HG02610 (cell line): ENCODE measurements at regions not wholly inside any gene's neighbourhood (a gene's known extent, or its start where the extent isn't known, plus 50 kb on each side); places are given as distances from the start of the nearest gene placed in this dataset.

Experiments
- ATAC-seq: cut with Tn5 transposase; IDR thresholded peaks from one replicate; pipeline ENCODE4 v1.9.1; 2021; ENCODE audit warnings: mild to moderate bottlenecking, moderate library complexity; ENCODE audit not compliant: unreplicated experiment

DNA sequence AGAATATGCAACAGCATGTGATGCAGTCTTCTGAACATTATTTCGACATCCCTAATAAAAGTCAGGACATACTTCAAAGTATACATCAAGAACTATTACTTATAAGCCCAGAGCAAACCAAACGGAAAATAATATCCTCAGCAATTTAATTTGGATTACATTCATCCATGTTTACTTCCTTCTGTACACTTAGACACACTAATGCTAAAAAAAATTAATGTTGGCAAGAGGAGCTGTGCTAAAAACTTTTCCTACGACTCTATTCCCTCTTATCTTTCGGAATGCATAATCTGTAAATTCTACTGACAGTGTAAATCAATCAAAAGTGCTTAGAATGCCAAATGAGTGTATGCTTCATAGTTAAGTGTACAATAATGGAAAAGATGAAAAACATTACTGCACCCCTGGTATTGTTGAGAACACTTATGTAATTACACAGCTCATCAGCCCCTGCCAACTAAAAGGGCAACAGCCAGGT lies 301.2 kb upstream of the HSF2 start:
- ATAC-seq: no peak

DNA sequence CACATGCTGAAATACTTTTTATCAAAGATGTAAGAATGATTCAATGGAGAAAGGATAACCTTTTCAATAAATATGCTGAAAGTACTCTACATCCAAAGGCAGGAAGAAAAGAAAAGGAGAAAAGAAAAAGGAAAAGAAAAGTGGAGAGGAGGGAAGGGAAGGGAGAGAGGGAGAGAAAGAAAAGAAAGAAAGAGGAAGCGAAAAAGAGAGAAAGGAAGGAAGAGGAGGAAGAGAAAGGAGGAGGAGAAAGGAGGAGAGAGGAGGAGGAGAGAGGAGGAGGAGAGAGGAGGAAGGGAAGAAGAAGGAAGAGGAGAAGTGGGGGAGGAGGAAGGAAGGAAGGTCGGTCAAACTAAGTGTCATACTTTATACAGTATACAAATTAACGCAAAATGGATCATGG lies 297.4 kb upstream of the HSF2 start:
- ATAC-seq: no peak

DNA sequence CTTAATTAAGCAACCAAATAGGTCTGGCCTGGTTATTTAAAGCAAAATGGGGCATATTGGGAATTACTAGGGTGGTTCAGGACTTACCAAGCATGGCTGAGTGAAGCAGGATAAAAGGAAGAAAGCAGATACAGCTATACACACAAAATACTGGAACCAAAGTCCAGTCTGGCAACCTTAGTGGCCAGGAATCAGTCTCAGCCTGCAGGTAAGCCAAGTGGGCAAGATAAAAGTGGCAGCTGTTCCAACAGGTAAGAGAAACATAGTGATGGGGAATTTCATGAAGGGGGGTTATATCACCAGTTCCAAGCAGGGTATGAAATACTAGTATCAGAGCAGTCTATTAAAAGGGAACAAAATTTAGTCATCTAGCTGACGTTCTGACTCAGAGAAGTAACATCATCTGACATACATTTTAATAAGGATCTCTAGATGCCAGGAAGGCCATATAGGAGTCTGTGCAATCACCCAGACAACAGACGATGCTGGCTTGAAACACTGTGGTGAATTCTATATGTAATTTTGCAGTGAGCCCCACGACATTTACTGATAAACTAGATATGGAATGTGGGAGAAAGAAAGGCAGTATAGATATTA lies 292.1 kb upstream of the HSF2 start:
- ATAC-seq: no peak

DNA sequence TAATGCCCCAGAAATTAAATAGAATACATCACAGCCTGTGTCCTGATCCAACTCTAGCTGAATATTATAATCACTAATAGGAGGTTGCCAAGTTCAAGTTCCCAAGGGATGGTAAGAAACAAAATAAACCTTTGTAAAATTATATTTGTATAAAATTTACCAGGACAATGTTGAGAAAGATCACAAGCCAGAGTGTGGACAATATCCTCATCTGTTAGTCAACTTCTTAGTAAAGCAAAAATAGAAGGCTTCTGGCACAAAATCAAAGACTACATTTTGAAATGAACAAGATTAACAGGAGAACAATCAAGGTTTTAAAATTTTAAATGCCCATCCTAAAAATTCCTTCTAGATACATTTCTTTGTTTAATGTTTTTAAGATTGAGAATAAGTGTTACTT lies 290.4 kb upstream of the HSF2 start:
- ATAC-seq: no peak

DNA sequence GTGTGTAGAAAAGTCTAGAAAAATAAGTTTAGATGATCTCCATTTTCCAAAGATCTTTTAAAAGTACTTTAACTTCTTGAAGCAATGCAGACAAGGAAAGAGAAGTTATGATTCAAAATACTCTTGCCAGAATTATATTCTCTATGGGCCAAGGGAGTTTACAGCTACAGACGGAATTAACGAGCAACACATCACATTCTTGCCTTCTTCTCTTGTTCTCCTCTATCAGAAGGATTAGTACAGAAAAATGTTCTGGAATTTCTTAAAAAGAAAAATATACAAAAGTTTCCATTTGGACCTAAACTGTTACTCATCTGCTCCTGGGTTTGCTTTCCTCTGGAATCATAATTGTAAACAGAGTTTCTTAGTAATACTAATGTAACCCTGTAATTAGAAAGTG lies 284.7 kb upstream of the HSF2 start:
- no peak for ATAC-seq

DNA sequence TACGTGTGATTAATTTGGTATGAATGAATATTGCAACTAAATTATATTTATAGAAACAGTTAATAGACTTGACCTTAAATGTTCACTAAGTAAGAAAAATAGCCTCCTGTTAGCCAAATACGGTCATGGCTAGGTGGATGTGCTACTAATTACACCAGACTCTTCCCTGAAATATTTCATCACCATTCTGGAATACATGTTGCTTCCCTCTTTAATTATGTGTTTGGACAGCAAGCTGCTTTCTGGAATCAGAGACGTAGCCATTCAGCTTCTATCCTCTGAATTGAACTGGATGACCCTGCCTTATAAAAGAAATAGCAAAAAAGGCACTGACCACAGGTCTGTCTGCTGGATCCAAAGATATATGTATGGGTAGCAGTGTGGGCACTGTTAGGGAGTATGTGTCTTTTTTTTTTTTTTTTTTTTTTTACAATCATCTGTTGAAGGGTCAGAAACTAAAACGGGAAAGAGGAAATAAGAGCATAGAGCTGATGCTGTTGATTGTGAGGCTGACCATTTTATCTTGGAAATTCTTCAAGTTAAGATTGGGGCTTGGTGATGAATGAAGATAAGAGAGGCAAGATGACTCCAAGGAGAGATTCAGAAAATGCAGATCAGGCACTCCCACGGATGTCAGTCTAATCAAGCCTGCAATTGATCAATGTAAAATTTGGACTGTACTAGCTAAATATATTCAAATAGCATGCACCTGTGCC lies 283.2 kb upstream of the HSF2 start:
- ATAC-seq: no peak

DNA sequence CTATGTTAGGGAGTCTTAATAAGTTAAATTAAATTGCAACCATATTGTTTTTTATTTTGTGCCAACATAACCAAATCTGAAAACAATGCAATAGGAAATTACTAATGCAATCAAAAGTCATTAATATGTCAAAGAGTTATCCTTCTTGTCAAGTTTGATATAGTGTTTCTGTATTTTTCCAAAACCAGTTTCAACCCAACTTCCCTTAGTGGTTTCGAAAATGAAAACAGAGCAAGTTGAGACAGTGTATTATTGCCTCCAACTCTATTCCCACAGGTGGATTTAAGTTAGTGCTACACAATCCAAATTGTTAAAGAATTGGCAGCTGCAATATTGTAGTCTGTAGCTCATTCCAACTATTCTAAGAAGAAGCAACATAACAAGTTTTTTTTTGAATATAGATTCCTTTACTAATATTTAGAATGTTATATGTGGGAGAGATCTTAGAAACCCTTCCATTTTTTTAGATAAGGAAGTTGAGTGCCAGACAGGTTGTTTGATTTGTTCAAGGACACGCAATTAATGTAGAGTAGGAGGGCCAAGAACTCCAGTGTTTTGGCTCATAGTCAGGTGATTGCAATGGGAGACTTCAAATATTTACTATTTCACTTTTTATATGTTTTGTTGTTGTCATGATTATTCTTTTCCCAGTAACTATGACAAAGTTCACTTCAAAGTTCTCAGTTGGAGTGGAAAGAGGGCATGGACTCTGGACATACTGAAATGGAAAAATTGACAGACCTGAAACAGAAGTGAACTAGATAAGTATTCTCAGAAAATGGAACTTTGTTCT lies 282.4 kb upstream of the HSF2 start:
- no peak for ATAC-seq

DNA sequence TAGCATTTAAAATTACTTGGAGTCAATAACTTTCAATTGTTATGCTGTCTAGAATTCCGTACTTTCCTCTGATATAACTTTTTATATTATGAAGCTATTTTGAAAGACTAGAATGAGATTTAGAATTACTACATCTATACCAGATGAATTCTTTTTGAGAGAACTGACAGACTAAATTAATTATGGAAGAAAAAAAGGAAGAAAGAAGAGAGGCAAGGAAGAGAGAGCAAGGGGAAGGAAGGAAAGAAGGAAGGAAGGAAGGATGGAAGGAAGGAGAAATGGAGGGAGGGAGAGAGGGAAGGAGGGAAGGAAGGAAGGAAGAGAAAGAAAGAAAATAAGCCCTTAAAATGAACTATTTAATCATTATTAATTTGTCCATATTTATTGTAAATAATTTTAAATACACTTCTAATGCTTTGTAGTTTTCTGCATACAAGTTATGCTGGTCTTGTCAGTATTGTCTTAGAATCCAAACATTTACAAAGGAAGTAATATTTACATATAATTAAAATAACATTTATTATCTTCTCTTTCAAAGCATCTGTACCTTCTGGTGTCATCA lies 280.4 kb upstream of the HSF2 start:
- no peak for ATAC-seq

DNA sequence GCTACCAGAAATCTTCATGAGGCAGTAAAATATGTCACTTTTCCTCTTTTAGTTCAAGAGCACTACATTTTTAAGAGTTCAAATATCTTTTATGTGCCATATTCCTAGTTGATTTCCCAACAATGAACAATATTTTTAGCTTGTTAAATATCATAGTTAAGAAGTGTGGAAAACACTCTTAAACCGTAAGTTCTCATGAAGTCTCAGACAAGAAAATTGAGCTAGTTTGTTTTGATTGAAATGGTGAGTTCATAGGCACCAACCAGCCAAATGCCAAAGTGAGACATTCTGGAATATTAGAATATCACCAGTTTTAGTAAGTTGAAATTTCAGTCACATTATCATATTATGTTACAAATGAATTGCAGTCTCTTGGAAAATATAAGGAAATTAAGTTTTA lies 277.2 kb upstream of the HSF2 start:
- no peak for ATAC-seq

DNA sequence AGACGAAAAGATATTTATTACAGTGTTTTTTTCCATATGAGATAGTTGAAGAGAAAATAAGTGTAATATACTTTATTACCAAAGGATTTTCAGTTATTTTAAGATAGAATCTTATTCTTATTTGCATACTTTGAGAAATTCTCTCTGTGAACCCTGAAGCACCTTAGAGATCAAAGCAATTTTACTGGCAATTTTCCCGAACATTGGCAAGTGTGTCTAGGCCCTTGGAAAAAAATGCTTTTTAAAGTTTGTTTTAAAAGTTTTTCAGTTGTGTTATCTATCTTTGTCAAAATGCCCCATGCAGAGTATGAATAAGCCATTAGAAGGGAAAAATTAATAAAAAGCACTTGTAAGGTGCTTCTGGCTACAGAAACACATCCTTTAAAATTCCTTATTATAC lies 276.8 kb upstream of the HSF2 start:
- no peak for ATAC-seq

DNA sequence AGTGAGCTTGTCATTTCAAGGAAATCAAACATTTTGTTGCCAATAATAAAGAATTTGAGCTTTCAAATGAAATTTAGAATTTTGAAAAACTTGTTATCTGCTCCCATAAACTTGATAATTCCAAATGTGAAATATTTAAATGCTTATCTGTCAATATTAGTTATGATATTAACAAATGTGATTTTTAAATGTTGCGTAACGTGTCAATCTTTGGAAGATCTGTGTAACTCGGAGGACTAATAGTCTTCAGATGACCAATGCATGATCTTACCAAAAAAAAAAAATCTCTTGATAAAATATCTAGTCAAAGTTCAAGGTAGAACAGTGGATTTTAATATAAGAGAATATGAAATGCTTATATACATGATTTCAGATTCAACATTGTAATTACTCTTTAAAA lies 274.5 kb upstream of the HSF2 start:
- no peak for ATAC-seq

DNA sequence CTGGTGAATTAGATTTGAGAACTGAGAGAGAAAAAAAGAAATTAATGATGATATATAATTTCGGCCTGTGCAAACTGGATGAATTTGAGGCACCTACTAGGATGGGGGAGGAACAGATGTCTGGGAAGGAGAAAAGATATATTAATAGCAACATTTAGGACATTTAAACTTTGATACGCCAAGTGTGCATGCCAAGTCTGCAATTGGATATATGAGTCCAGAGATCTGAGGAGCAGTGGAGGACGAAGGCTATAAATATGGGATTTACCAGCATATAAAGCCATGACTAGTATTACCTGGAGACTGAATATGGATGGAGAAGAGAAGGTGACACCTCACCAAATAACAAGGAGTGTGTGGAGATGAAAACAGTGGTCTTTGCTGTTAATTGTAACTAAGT lies 272.6 kb upstream of the HSF2 start:
- ATAC-seq: no peak

DNA sequence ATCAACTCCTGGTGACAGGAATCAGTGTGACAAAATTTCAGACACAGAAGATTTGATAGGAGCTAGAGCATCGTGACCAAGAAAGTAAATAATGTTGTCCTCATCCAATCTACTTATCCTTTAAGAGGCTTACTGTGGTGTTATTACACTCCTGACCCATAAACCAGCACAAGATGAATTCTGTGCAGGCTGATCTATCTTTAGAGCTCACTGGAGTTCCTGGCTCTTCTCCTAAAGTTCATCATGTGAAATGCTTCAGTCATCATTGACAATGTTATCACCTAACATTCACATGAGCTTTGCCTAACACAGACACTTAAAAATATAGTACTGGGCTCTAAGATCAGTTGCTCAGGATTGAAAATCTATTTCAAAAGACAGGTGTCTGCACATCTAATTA lies 271.0 kb upstream of the HSF2 start:
- ATAC-seq: no peak

DNA sequence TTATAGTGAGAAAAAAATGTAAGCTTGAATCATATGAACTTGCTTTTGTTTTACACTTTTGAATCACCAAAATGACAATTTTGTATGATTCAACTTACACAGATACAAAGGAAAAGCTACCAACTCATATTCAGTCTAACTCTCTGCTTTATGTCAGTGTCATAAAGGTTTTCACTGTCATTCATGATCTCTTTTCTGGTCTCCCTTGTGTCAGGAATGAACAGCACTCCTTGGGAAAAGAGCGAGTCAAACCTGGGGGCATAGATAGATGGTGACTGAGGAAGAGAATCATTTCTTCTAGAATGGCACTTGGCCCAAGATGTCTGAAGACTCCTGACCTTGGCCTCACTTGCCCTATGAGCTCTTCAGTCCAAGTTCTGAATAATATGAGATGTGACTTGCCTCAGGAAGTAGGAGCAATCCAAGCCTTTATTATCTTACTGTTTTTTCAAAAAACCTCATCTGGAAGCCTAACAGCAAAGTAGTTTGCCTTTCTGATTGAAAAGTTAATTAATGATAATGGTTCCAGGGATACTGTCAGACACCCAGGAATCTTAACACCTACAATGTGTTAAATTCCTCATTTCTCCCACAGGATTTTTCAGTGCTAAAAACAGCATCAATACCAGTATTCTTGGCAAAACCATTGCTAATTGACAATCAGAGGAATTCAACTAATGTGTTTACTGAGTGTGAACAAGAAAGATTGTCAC lies 270.0 kb upstream of the HSF2 start:
- ATAC-seq: no peak

DNA sequence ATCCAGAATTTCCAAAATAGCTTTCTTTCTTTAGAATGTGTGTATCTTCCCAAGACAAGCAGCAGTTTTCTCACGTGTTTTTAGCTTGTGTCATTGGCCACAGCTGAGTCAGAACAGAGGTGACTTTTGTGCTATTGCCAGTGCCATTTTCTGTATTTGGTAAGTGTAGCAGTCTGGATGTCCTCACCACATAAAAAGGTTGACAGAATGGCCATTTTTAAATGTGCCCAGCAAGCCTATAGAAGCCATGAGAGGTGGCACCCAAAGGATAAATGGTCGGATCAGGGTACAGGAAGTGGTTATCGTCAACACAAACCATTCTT lies 269.5 kb upstream of the HSF2 start:
- no peak for ATAC-seq

DNA sequence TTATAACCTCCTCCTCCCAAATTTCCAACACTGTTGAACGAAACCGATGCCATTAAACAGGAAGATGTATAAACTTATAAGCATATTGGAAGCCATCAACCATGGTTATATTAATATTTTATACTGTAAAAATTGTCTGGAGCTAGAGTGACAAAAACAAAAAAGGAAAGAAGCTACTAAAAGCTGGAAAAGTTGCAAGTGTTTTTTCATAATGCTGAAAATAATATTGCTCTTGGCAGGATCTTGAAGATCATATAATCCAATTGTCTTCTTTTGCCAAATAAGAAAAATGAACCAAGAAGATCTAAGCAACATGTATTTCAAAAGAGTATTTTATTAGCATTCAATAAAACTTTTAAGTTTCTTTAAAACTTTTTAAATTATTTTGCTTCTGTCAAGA lies 268.9 kb upstream of the HSF2 start:
- ATAC-seq: no peak

DNA sequence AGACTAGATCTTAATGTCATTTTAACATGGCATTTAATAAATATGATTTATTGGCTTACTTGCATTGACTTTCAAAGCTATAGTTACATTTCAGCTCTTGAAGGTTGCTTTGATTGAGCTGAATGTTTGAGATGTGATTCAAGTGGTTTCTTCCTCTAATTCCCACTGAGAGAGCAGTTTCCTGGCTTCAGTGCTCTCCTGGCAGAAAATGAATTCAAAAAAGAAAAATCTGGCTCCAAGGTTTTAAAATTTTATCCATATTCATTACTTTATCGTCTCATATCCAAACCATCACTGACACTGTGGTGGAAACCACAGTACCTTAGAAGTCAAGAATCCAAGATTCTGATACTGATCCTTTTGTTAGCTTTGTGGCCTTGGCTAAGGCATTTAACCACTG lies 263.1 kb upstream of the HSF2 start:
- no peak for ATAC-seq

DNA sequence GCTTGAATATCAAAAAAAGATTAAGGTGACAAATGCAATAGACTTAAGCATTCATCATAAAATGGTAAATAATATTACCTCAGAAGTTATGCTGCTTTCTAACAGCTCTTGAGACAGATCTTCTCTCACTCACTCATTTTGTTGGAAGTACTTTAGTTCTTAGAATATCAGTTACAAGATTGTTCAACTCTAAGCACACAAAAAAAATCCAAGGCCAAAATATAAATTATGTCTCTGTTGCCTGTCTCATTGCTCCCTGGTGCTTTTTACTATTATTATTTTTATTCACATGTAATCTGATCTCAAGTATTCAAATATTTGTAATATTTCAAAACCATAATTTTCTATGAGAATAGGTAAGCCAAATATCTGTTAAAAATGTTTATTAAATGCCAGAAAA lies 259.4 kb upstream of the HSF2 start:
- ATAC-seq: no peak

DNA sequence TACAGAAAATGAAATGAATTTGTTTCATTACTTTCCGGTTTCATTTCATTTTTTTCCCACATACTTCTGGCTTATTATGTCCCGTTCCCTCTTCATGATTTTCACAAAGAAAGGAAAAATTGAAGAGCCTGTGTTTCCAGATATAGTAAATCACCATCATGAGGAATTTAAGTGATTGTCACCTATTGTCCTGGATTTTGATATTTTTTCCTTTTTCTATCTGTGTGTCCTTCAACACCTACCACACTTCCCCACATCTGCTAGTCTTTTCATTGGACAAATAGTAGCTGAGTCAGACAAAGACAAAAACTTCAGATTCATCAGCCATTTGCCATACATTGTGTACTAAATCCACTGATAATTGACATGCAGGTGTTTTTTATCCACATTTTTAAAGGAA lies 258.2 kb upstream of the HSF2 start:
- ATAC-seq: no peak

DNA sequence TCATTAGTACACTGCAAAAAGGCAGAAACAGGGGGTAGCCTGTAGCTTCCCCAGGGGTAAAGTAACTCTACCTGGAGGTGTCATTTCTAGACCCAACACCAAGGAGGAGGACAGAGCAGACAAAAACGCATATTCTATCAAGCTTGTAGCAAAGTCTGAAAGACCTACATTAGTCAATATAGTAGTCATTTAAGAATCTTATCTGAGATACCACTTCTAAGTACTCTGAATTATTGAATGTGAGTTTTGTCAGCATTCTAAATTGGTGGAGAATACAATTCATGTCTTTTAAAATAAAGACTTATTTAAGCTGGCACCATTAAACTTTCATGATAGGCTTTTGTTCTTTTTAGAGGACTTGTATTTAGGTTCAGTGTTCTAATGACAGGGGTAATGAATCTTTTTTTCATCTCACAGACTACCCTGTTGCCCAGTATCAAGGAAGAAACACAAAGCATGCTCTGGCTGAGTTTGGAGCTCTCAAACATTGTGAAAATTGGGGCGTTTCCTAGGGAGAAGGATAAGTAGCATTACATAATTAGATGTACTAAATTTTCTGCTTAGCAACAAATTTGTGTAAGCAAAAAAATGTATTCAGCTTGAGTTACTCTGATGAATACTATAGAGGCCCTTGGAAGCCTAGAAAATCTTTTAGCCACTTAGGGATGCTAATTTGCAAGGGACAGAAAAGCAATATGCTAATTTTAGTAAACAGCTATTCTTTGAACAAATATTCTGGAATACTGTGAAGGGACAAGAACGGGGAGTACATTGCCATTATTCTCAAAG lies 255.4 kb upstream of the HSF2 start:
- ATAC-seq: no peak

DNA sequence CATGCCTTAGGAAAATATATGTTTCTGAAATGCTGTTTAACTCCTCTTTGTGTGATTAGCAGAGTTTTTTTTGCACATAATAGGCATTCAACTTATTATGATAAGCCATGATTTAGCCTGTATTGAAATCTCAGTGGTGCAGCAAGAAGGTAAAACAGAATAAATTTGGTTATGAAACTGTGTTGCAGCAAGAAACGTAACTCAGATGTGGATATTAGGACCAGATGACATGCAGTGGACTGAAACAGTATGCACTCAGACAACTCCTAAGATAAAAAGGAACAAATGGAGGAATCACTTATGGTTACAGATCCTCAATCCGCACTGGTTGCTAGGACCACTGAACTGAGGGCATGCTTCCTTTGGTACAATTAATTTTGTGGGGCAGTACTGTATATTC lies 254.2 kb upstream of the HSF2 start:
- ATAC-seq: no peak
